Calu3 (cell line): ENCODE measurements at regions not wholly inside any gene's neighbourhood (a gene's known extent, or its start where the extent isn't known, plus 50 kb on each side); places are given as distances from the start of the nearest gene placed in this dataset.
A peak's percentile ranks its signal among the peaks of the same experiment; 100 is the strongest.

Experiments used
- BruUV-seq: library from RNA; stranded (reverse); fragments of 400-500 nt; replicated peaks from 2 replicates; lab custom pipeline; 2021; lab: Mats Ljungman, UMichigan
- CTCF ChIA-PET: fragments of 300-600 bp; sonication (Branson Sonifier 250); formaldehyde crosslinking; loops from one replicate; lab custom pipeline; 2022; ENCODE audit warnings: antibody characterized with exemption; lab: Charles Lee
- DNase-seq: peaks from one replicate; pipeline ENCODE4 v3.0.0; 2022
- H3K27ac Mint-ChIP-seq: one replicate; pipeline ENCODE4 v1.8.0; 2022; ENCODE audit warnings: mixed read lengths; ENCODE audit not compliant: unreplicated experiment
- H3K27me3 Mint-ChIP-seq: one replicate; pipeline ENCODE4 v1.8.0; 2022; ENCODE audit warnings: mixed read lengths; ENCODE audit not compliant: unreplicated experiment
- H3K36me3 Mint-ChIP-seq: one replicate; pipeline ENCODE4 v1.8.0; 2022; ENCODE audit warnings: mild to moderate bottlenecking, moderate library complexity, mixed read lengths; ENCODE audit not compliant: insufficient read depth, unreplicated experiment
- H3K4me1 Mint-ChIP-seq: one replicate; pipeline ENCODE4 v1.8.0; 2022; ENCODE audit warnings: mild to moderate bottlenecking, low read depth, mixed read lengths; ENCODE audit not compliant: unreplicated experiment
- H3K4me3 Mint-ChIP-seq: one replicate; pipeline ENCODE4 v1.8.0; 2022; ENCODE audit warnings: mild to moderate bottlenecking, low read depth, moderate library complexity, mixed read lengths; ENCODE audit not compliant: unreplicated experiment
- H3K9me3 Mint-ChIP-seq: one replicate; pipeline ENCODE4 v1.8.0; 2022; ENCODE audit warnings: low read depth, mixed read lengths; ENCODE audit not compliant: unreplicated experiment
- CTCF ChIP-seq: fragments of 200-600 bp; IDR thresholded peaks from one replicate; pipeline ENCODE4 v1.8.0; 2022; ENCODE audit warnings: antibody characterized with exemption; ENCODE audit not compliant: unreplicated experiment
- intact Hi-C: fragments of 100-400 bp; cut with micrococcal nuclease; formaldehyde crosslinking; loops from one replicate; pipeline ENCODE4 v1.10.0; 2022; ENCODE audit not compliant: unreplicated experiment

DNA sequence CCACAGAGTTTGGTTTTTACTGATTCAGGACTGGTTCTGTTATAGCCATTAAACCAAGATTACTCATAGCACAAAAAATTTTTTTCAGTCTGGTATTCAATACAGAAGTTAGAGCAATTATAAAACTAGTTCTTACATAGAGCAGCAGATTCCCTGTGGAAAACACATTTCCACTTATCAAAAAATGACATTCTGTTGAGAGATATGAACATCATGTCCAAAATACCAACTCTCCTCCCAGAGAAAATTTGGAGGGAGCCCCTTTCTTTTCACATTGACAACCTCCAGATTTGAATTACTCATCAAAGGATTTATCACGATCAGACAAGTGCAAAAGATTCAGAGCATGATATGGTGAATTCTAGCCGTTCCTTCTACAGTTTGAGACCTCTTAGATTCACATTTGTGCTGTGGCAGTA, 126.8 kb upstream of the SERPINE2 start:
- peaks cover 32% of the 10 kb centered on the region for H3K4me1 Mint-ChIP-seq
- intact Hi-C loops, result no loop called here

GRCh38 chr2:224163566-224164307, 124.7 kb upstream of the SERPINE2 start:
- Mint-ChIP-seq H3K27ac (peak overlapping the region; percentile 57), H3K4me3 (no peak overlapping the region), H3K9me3 (no peaks in the 10 kb centered on the region), H3K27me3 (no peaks in the 10 kb centered on the region), H3K36me3 (no peaks in the 10 kb centered on the region), H3K4me1 (peaks cover 30% of the 10 kb centered on the region)
- TF ChIP-seq CTCF, result no peak
- CTCF ChIA-PET, result interaction anchor here (0.5 to 1.2 kb wide), 6 partner anchors 11 to 473 kb away, joined by 3 to 5 read pairs (median 3); no protein-coding TSS in a partner anchor
- no peak for DNase-seq
- no TSS peak for BruUV-seq
- intact Hi-C loops, result no loop called here

More for the DNA sequence above, 126.8 kb upstream of the SERPINE2 start:
- Mint-ChIP-seq H3K27ac (no peak overlapping the region), H3K4me3 (no peak overlapping the region), H3K9me3 (no peaks in the 10 kb centered on the region), H3K36me3 (no peaks in the 10 kb centered on the region), H3K27me3 (no peaks in the 10 kb centered on the region)
- TF ChIP-seq CTCF, result no peak
- DNase-seq, result no peak
- CTCF ChIA-PET, result no interaction called here
- no TSS peak for BruUV-seq

DNA sequence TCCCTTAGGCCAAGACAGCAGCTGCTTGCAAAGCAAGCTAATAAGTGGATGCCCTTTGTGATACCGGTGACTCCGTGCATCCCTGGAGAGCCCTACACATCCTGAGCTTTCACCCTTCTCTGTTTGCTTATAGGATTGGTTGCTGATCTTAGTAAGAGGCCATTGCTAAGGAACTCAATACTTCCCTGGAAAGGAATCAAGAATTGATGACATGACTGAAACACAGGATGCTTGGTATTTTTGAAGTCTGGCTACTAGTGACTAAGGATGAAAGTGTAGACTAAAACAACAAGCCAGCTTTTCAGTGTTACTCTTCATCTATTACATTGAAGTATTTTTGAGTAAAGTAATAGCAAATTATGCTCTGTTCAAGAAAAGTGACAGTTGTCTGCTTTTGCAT, 123.0 kb upstream of the SERPINE2 start:
- peaks cover 30% of the 10 kb centered on the region for H3K4me1 Mint-ChIP-seq
- CTCF ChIA-PET, result no interaction called here
- no peak for DNase-seq
- H3K9me3 Mint-ChIP-seq, result no peaks in the 10 kb centered on the region
- no peak overlapping the region for H3K4me3 Mint-ChIP-seq
- H3K27ac Mint-ChIP-seq, result no peak overlapping the region
- intact Hi-C loops, result no loop called here
- no peaks in the 10 kb centered on the region for H3K36me3 Mint-ChIP-seq
- TF ChIP-seq CTCF, result no peak
- no peaks in the 10 kb centered on the region for H3K27me3 Mint-ChIP-seq
- BruUV-seq, result no TSS peak

- H3K9me3 Mint-ChIP-seq, result no peaks in the 10 kb centered on the region
Observed at GRCh38 chr2:224161712-224162111, 122.6 kb upstream of the SERPINE2 start.

More at GRCh38 chr2:224161712-224162111, 122.6 kb upstream of the SERPINE2 start:
- no peak for TF ChIP-seq CTCF
- no TSS peak for BruUV-seq
- Mint-ChIP-seq H3K36me3 (no peaks in the 10 kb centered on the region), H3K27me3 (no peaks in the 10 kb centered on the region), H3K4me1 (peaks cover 30% of the 10 kb centered on the region), H3K4me3 (no peak overlapping the region), H3K27ac (no peak overlapping the region)
- intact Hi-C loops, result no loop called here
- CTCF ChIA-PET, result no interaction called here
- DNase-seq, result no peak
